PC-3 (cell line): ENCODE measurements at regions not wholly inside any gene's neighbourhood (a gene's known extent, or its start where the extent isn't known, plus 50 kb on each side); places are given as distances from the start of the nearest gene placed in this dataset.
"Not testable (repeated sequence)": the region's sequence is repeated elsewhere in the genome, so short reads cannot be mapped to it uniquely, and the experiment has no call there.

Experiments used
- ATAC-seq: fragments of 200-7000 bp; cut with Tn5 transposase; 2 replicates; pipeline ENCODE4 v1.9.1; 2020; ENCODE audit warnings: mild to moderate bottlenecking, moderate library complexity
- BruUV-seq: library from RNA; stranded (reverse); fragments of 400-500 nt; replicated peaks from 2 replicates; lab custom pipeline; 2021; lab: Mats Ljungman, UMichigan
- CTCF ChIA-PET: fragments of 300-600 bp; sonication (Branson Sonifier 250); formaldehyde crosslinking; loops from one replicate; lab custom pipeline; 2022; ENCODE audit warnings: antibody characterized with exemption; lab: Charles Lee
- POLR2A ChIA-PET: fragments of 300-600 bp; sonication (Branson Sonifier 250); formaldehyde crosslinking; loops from one replicate; lab custom pipeline; 2022; ENCODE audit warnings: antibody characterized with exemption; ENCODE audit not compliant: unreplicated experiment; lab: Charles Lee
- DNase-seq: peaks from one replicate; pipeline ENCODE4 v3.0.0-alpha.2; 2015
- H2AFZ ChIP-seq: fragments of 300-600 bp; sonication (generic); 2 replicates; pipeline ENCODE4 v1.6.0; 2016; ENCODE audit warnings: antibody characterized with exemption, low read length
- H3F3A ChIP-seq: fragments of 300-600 bp; sonication (generic); one replicate; pipeline ENCODE4 v1.6.0; 2017; ENCODE audit warnings: antibody characterized with exemption, low read length, control low read depth, mild to moderate bottlenecking; ENCODE audit not compliant: unreplicated experiment
- H3K27ac ChIP-seq: fragments of 300-600 bp; sonication (generic); 2 replicates; pipeline ENCODE4 v1.5.1; 2016; ENCODE audit warnings: mild to moderate bottlenecking, low read length
- H3K27me3 ChIP-seq: fragments of 300-600 bp; sonication (generic); 2 replicates; pipeline ENCODE4 v1.6.1; 2016; ENCODE audit warnings: low read length, mixed read lengths
- H3K36me3 ChIP-seq: fragments of 300-600 bp; sonication (generic); 2 replicates; pipeline ENCODE4 v1.6.1; 2016; ENCODE audit warnings: low read depth, mixed run types, low read length, mixed read lengths
- H3K4me1 ChIP-seq: fragments of 300-600 bp; sonication (generic); 2 replicates; pipeline ENCODE4 v1.5.1; 2016; ENCODE audit warnings: low read length; ENCODE audit not compliant: insufficient read depth
- H3K4me2 ChIP-seq: fragments of 300-600 bp; sonication (generic); 2 replicates; pipeline ENCODE4 v1.6.0; 2016; ENCODE audit warnings: low read length
- H3K4me3 ChIP-seq: fragments of 300-600 bp; sonication (generic); 2 replicates; pipeline ENCODE4 v1.5.1; 2016; ENCODE audit warnings: mild to moderate bottlenecking, low read length, mixed read lengths
- H3K79me2 ChIP-seq: fragments of 300-600 bp; sonication (generic); 2 replicates; pipeline ENCODE4 v1.6.1; 2017; ENCODE audit warnings: low read length, mixed read lengths
- H3K9ac ChIP-seq: fragments of 300-600 bp; sonication (generic); 2 replicates; pipeline ENCODE4 v1.6.0; 2016; ENCODE audit warnings: mild to moderate bottlenecking, low read length
- H3K9me2 ChIP-seq: fragments of 300-600 bp; sonication (generic); replicated peaks from 2 replicates; pipeline ENCODE4 v1.6.1; 2016; ENCODE audit warnings: mixed run types, low read length, mixed read lengths
- H3K9me3 ChIP-seq: fragments of 300-600 bp; sonication (generic); 2 replicates; pipeline ENCODE4 v1.6.1; 2016; ENCODE audit warnings: low read length, mixed read lengths
- H4K20me1 ChIP-seq: fragments of 300-600 bp; sonication (generic); 2 replicates; pipeline ENCODE4 v1.6.1; 2016; ENCODE audit warnings: low read length, mixed read lengths
- CTCF ChIP-seq: fragments of 300-600 bp; sonication (generic); conservative IDR thresholded peaks from 2 replicates; pipeline ENCODE4 v1.5.1; 2017; ENCODE audit warnings: antibody characterized with exemption, low read depth, mild to moderate bottlenecking, low read length
- EZH2 ChIP-seq: fragments of 300-600 bp; sonication (generic); IDR thresholded peaks from one replicate; pipeline ENCODE4 v1.6.1; 2017; ENCODE audit warnings: antibody characterized with exemption, mild to moderate bottlenecking, low read length; ENCODE audit not compliant: unreplicated experiment
- EZH2phosphoT487 ChIP-seq: fragments of 300-600 bp; sonication (generic); IDR thresholded peaks from 2 replicates; pipeline ENCODE4 v1.6.1; 2018; ENCODE audit warnings: mild to moderate bottlenecking, antibody characterized with exemption, low read length, borderline replicate concordance
- intact Hi-C: fragments of 100-400 bp; cut with micrococcal nuclease; formaldehyde crosslinking; loops from 2 replicates; pipeline ENCODE4 v1.9.0; 2023

DNA sequence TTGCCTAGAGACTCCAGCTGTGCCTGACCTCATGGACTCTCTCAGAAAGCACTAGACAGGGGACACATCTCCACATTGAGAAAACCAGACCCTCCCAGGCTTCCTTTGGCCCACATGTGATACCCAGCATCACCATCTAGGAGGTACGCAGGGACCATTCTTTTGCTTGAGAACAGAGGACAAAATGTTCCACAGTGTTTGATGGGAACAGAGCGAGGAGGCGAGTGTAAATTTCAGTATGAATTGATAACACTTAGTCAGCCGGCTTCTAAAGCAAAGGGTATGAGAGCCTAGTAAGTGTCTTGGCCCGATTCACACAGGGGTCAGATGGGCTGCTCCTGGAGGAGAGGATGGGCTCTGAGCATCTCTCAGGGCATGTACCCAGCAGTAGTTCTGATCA, 1052.4 kb downstream of the BCL11B start:
- peaks cover 13% of the 10 kb centered on the region for H3K27me3 ChIP-seq
- H3K4me3 ChIP-seq: no peak overlapping the region
- H3K36me3 ChIP-seq: no peaks in the 10 kb centered on the region
- H3K27ac ChIP-seq: no peak overlapping the region
- CTCF ChIA-PET: no interaction called here
- TF ChIP-seq CTCF (no peak), EZH2 (no peak), EZH2phosphoT487 (no peak)
- no peaks in the 10 kb centered on the region for H4K20me1 ChIP-seq
- no peak overlapping the region for H2AFZ ChIP-seq
- H3K79me2 ChIP-seq: no peaks in the 10 kb centered on the region
- no peak overlapping the region for H3K9ac ChIP-seq
- H3K4me2 ChIP-seq: no peak overlapping the region
- DNase-seq (no peak), ATAC-seq (no peak)
- H3K9me3 ChIP-seq: no peaks in the 10 kb centered on the region
- no TSS peak for BruUV-seq
- no peaks in the 10 kb centered on the region for H3K4me1 ChIP-seq
- intact Hi-C loops: no loop called here
- POLR2A ChIA-PET: no interaction called here
- H3F3A ChIP-seq: no peaks in the 10 kb centered on the region
- H3K9me2 ChIP-seq: no peaks in the 10 kb centered on the region

- Histone ChIP-seq H3K9me2 (no peaks in the 10 kb centered on the region), H3F3A (no peaks in the 10 kb centered on the region), H3K27me3 (no peaks in the 10 kb centered on the region), H3K4me2 (no peak overlapping the region), H3K27ac (no peak overlapping the region), H3K4me1 (no peaks in the 10 kb centered on the region), H3K9ac (no peak overlapping the region), H2AFZ (no peak overlapping the region), H4K20me1 (no peaks in the 10 kb centered on the region), H3K9me3 (no peaks in the 10 kb centered on the region), H3K4me3 (no peak overlapping the region), H3K36me3 (no peaks in the 10 kb centered on the region), H3K79me2 (no peaks in the 10 kb centered on the region)
- BruUV-seq: no TSS peak
- DNase-seq: no peak
- TF ChIP-seq EZH2phosphoT487 (no peak), CTCF (no peak), EZH2 (no peak)
- intact Hi-C loops: no loop called here
- CTCF ChIA-PET: no interaction called here
- POLR2A ChIA-PET: no interaction called here
- no peak for ATAC-seq
These were observed 1048.9 kb downstream of the BCL11B start for GRCh38 chr14:98223106-98223505.

DNA sequence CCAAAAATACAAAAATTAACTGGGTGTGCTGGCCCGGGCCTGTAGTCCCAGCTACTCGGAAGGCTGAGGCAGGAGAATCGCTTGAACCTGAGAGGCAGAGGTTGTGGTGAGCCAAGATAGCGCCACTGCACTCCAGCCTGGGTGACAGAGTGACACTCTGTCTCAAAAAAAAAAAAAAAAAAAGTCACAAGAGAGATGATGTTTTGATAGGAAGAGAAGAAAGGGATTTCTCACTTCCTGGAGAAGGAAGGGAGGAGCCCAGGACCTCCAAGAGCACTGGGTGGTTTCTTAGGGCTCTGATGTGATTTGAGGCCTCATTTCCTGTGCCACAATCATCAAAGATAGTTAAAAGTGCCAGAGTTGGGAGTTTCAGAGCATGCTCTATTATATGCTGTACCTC, 1048.3 kb downstream of the BCL11B start:
- H3K4me3 ChIP-seq, H3K9me3 ChIP-seq, H4K20me1 ChIP-seq, H3K27me3 ChIP-seq, ATAC-seq, BruUV-seq, CTCF ChIA-PET, H3K9ac ChIP-seq, H3K36me3 ChIP-seq, H3K9me2 ChIP-seq, H2AFZ ChIP-seq, H3K4me1 ChIP-seq, intact Hi-C loops, H3K79me2 ChIP-seq, H3K4me2 ChIP-seq, H3F3A ChIP-seq, DNase-seq, H3K27ac ChIP-seq, POLR2A ChIA-PET: not testable (repeated sequence)
